AG04449 (cell line): ENCODE measurements at regions not wholly inside any gene's neighbourhood (a gene's known extent, or its start where the extent isn't known, plus 50 kb on each side); places are given as distances from the start of the nearest gene placed in this dataset.

Experiments used
- CTCF ChIA-PET: fragments of 350-600 bp; formaldehyde crosslinking; extraction: SDS; loops from one replicate; lab custom pipeline; 2021; ENCODE audit warnings: antibody characterized with exemption; lab: Yijun Ruan, JAX
- POLR2A ChIA-PET: fragments of 400-600, 350-600 bp; formaldehyde crosslinking; extraction: SDS; loops from one replicate; lab custom pipeline; 2020; ENCODE audit warnings: antibody characterized with exemption, inconsistent platforms; lab: Yijun Ruan, JAX
- DNase-seq: peaks from one replicate; pipeline ENCODE4 v3.0.0-alpha.2; 2010; ENCODE audit warnings: low read depth, low spot score
- H3K4me3 ChIP-seq: 2 replicates; pipeline ENCODE4 v1.5.1; 2011; ENCODE audit warnings: low read depth, mild to moderate bottlenecking, control low read depth, low read length
- CTCF ChIP-seq: IDR thresholded peaks from one replicate; pipeline ENCODE4 v1.5.1; 2011; ENCODE audit warnings: mild to moderate bottlenecking, moderate library complexity, low read length, control low read depth, inconsistent platforms; ENCODE audit not compliant: insufficient read depth; ENCODE audit errors: missing control alignments

DNA sequence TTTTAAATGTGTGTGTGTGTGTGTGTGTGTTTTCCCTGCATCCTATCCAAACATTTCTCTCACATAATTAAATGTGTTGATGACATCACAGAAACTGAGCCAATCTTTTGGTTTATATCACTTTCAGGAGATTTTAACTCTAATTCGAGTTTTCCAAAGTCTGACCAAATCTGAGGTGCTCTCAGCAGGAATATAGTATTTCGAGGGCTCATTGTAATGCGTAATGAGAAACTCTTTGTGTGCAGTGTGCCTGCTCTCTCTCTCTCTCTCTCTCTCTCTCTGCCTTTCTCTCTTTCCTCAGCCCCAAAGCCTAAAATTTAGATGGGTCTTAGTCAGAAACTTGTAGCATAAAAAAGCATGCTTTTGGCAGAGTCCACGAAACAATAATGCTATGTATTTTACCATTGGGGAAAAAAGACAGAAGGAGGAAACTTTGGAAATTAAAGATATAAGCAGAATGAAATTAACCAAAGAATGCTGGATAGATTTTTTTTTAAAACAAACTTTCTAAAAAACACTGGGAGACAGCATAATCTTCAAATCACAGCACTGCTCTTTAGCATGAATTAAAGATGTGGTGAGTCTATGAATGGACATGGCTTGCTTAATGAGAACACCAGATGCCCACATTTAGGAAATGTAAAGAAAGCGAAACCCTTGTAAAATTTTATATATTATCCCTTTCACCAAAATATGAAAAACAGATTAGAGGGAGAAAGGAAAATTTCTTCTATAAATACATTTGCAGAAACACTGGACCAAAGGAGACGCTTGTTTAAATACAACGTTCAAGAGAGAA lies 206.8 kb upstream of the HABP2 start:
- no peak for TF ChIP-seq CTCF
- no peak overlapping the region for H3K4me3 ChIP-seq
- DNase-seq = no peak
- POLR2A ChIA-PET = no interaction called here
- CTCF ChIA-PET = no interaction called here

DNA sequence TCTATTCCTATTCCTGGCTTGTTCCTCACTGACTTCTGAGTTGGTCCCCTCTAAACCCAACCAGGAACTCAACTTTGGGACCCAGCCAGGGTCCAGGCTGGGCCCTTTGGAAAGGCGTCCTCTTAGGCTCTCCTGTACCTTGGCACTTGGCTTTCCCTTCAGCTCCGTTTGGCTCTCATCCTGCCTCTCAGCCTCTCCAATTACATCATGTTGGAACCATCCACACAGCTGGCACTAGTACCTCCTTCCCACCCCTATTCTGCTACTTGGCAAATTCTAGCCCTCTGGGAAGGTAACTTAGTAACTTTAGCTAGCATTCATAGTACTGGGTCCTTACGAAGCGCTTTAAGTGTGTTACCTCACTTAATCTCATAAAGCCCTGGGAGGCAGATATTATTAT lies 205.3 kb upstream of the HABP2 start:
- TF ChIP-seq CTCF = no peak
- H3K4me3 ChIP-seq = no peak overlapping the region
- CTCF ChIA-PET = no interaction called here
- POLR2A ChIA-PET = no interaction called here
- DNase-seq = no peak

- ChIA-PET POLR2A (no interaction called here), CTCF (no interaction called here)
- TF ChIP-seq CTCF = no peak
- no peak overlapping the region for H3K4me3 ChIP-seq
- no peak for DNase-seq
Measured at GRCh38 chr10:113348694-113349093, 204.2 kb upstream of the HABP2 start.

DNA sequence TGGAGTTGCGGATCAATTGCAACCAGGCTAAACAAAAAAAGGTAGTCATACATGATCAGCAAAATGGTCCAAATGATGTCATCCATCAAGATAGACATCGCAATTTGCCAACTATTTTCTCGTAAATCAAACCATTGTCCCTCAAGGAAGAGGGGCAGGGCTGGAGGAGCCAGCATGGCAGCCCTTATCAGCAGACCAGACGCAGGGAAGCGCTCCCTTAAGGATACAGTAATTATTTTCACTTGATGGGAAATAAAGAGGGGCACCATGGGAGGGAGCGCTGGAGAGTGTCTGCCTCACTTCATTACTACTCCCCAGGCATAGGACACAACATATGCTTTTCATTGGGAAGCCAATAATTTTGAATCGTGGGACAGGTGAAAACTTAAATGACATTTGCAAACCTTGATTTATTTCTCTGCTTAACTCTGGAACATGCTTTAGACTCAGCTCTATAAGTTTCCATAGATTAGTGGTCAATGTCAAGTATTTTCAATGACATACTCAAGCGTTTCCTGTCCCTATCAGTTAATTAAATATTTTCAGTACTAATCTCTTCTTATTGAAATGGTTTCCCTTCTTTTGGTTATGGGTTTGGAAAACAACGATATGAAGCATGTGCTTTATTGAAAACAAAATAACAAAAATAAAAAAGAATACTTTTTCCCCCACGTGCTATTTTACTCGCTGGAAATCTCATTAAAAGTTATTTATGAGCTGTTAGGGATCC lies 202.4 kb upstream of the HABP2 start:
- DNase-seq = no peak
- CTCF ChIA-PET = interaction anchor here (0.7 kb wide), 1 partner anchor 8 kb away, joined by 3 read pairs; no protein-coding TSS in a partner anchor
- no peak overlapping the region for H3K4me3 ChIP-seq
- TF ChIP-seq CTCF = no peak
- POLR2A ChIA-PET = no interaction called here

DNA sequence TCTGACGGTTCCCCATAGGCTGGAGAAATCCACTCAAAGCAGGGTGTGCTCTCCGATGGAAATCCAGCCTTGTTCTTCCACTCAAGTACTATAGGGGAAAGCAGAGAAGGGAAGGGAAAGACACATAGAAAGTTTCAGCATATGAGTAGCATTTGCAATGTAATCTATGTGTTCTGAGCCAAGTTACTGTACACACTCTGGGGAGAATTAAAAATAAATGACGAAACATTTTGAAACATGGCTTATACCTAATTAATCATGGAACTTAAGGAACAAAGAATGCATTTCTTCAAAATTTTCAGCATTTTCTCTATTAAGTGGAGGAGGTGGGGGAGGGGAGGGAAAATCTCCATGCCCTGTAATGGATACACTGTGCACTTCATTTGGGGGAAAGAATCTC lies 198.1 kb upstream of the HABP2 start:
- DNase-seq = no peak
- POLR2A ChIA-PET = no interaction called here
- CTCF ChIA-PET = no interaction called here
- no peak for TF ChIP-seq CTCF
- H3K4me3 ChIP-seq = no peak overlapping the region

DNA sequence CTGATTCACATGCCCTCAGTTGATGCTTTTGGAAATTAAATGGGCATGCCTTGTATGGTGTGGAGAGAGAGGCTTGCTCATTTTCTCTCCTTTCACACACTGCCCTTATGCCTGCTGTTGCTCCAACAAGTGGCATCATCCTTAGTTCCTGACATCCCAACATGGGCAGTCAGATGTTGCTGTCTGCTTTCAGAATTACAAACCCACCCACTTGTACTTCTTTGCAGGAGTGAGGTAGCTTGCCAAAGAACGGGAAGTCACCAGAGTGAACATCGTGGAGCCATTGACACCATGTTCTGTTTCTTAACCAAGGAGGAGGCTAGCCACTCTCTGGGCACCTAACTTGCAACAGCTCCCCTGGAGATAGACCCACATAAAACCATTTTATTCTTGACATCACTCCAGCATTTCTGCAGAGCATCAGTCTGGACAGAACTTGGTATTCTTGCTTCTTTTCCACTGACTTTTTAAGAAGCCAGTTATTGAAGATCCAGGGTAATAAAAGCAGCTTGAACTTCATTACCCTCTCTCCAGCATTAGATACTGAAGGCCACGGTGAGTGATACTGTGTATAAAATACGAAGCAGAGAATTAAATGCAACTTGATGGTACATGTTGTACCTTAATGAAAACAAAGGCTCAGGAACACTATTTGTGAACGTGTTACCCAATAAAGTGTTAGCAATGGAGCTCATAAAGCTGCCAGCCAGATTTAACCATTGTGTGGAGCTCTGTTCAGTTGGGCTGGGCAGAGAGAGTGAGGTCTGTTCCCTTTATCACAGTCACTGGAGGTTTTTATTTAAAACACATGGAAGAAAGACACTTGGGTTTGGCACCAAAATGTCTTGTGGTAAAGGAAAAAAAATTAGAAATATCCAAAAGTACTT lies 195.8 kb upstream of the HABP2 start:
- no peak for TF ChIP-seq CTCF
- no peak for DNase-seq
- no peak overlapping the region for H3K4me3 ChIP-seq
- POLR2A ChIA-PET = no interaction called here
- CTCF ChIA-PET = no interaction called here
